ENCODE measurements at regions not wholly inside any gene's neighbourhood (a gene's known extent, or its start where the extent isn't known, plus 50 kb on each side); places are given as distances from the start of the nearest gene placed in this dataset.
"Not testable (repeated sequence)": the region's sequence is repeated elsewhere in the genome, so short reads cannot be mapped to it uniquely, and the experiment has no call there.

GRCh38 chr10:6787091-6787490 is 207.0 kb upstream of the PRKCQ start:
- no peaks in the 10 kb centered on the region for H3F3A ChIP-seq (ENCODE audit: insufficient read depth, low read length)
- H3K27ac ChIP-seq (ENCODE audit: low read depth, low read length, poor library complexity, severe bottlenecking) = no peak overlapping the region
- no peaks in the 10 kb centered on the region for H3K9me3 ChIP-seq (ENCODE audit: low read length)
- H3K27me3 ChIP-seq (ENCODE audit: insufficient read depth, low read length) = no peaks in the 10 kb centered on the region
- H3K36me3 ChIP-seq (ENCODE audit: insufficient read depth, low read length) = no peaks in the 10 kb centered on the region
- H2AFZ ChIP-seq (ENCODE audit: low read length) = no peak overlapping the region
- H3K9me2 ChIP-seq (ENCODE audit: low read depth, low read length) = no peaks in the 10 kb centered on the region
- H3K4me1 ChIP-seq (ENCODE audit: insufficient read depth, low read length, severe bottlenecking) = no peaks in the 10 kb centered on the region
- TF ChIP-seq EZH2 (IDR thresholded peaks at IDR 0.05; ENCODE audit: borderline replicate concordance, low read length) (no peak), CTCF (IDR thresholded peaks at IDR 0.05; ENCODE audit: low read length) (no peak)
- no peaks in the 10 kb centered on the region for H3K79me2 ChIP-seq (ENCODE audit: insufficient read depth, low read length)
- H4K20me1 ChIP-seq (ENCODE audit: insufficient read depth, low read length) = no peaks in the 10 kb centered on the region
- no peak overlapping the region for H3K4me3 ChIP-seq (ENCODE audit: low read depth, low read length, poor library complexity, severe bottlenecking)
- H3K4me2 ChIP-seq (ENCODE audit: low read length) = no peak overlapping the region
- H3K9ac ChIP-seq (ENCODE audit: low read length) = no peak overlapping the region

- no peaks in the 10 kb centered on the region for H3K4me1 ChIP-seq (ENCODE audit: insufficient read depth, low read length, severe bottlenecking)
- H3K9me2 ChIP-seq (ENCODE audit: low read depth, low read length) = no peaks in the 10 kb centered on the region
- H3F3A ChIP-seq (ENCODE audit: insufficient read depth, low read length) = no peaks in the 10 kb centered on the region
- no peak overlapping the region for H3K4me3 ChIP-seq (ENCODE audit: low read depth, low read length, poor library complexity, severe bottlenecking)
- no peak overlapping the region for H2AFZ ChIP-seq (ENCODE audit: low read length)
- no peak for TF ChIP-seq CTCF (IDR thresholded peaks at IDR 0.05; ENCODE audit: low read length)
- no peak for TF ChIP-seq EZH2 (IDR thresholded peaks at IDR 0.05; ENCODE audit: borderline replicate concordance, low read length)
- H4K20me1 ChIP-seq (ENCODE audit: insufficient read depth, low read length) = no peaks in the 10 kb centered on the region
- H3K27me3 ChIP-seq (ENCODE audit: insufficient read depth, low read length) = no peaks in the 10 kb centered on the region
- no peak overlapping the region for H3K9ac ChIP-seq (ENCODE audit: low read length)
- no peaks in the 10 kb centered on the region for H3K36me3 ChIP-seq (ENCODE audit: insufficient read depth, low read length)
- no peaks in the 10 kb centered on the region for H3K79me2 ChIP-seq (ENCODE audit: insufficient read depth, low read length)
- no peak overlapping the region for H3K27ac ChIP-seq (ENCODE audit: low read depth, low read length, poor library complexity, severe bottlenecking)
- H3K4me2 ChIP-seq (ENCODE audit: low read length) = no peak overlapping the region
- H3K9me3 ChIP-seq (ENCODE audit: low read length) = no peaks in the 10 kb centered on the region
Measured at GRCh38 chr10:6786579-6787031, 206.5 kb upstream of the PRKCQ start.

- not testable (repeated sequence) for H3K9me2 ChIP-seq (ENCODE audit: low read depth, low read length); H2AFZ ChIP-seq (ENCODE audit: low read length); H3K27me3 ChIP-seq (ENCODE audit: insufficient read depth, low read length); H3K27ac ChIP-seq (ENCODE audit: low read depth, low read length, poor library complexity, severe bottlenecking); H3K79me2 ChIP-seq (ENCODE audit: insufficient read depth, low read length); H3K36me3 ChIP-seq (ENCODE audit: insufficient read depth, low read length); H3F3A ChIP-seq (ENCODE audit: insufficient read depth, low read length); H4K20me1 ChIP-seq (ENCODE audit: insufficient read depth, low read length); H3K9ac ChIP-seq (ENCODE audit: low read length); H3K4me1 ChIP-seq (ENCODE audit: insufficient read depth, low read length, severe bottlenecking); H3K4me2 ChIP-seq (ENCODE audit: low read length); H3K9me3 ChIP-seq (ENCODE audit: low read length); H3K4me3 ChIP-seq (ENCODE audit: low read depth, low read length, poor library complexity, severe bottlenecking)
Measured at GRCh38 chr10:6784429-6784828, 204.4 kb upstream of the PRKCQ start.

- H3F3A ChIP-seq (ENCODE audit: insufficient read depth, low read length) = no peaks in the 10 kb centered on the region
- H3K4me2 ChIP-seq (ENCODE audit: low read length) = no peak overlapping the region
- no peak overlapping the region for H3K4me3 ChIP-seq (ENCODE audit: low read depth, low read length, poor library complexity, severe bottlenecking)
- H2AFZ ChIP-seq (ENCODE audit: low read length) = no peak overlapping the region
- H3K27ac ChIP-seq (ENCODE audit: low read depth, low read length, poor library complexity, severe bottlenecking) = no peak overlapping the region
- H3K9me3 ChIP-seq (ENCODE audit: low read length) = no peaks in the 10 kb centered on the region
- no peak overlapping the region for H3K9ac ChIP-seq (ENCODE audit: low read length)
- H3K27me3 ChIP-seq (ENCODE audit: insufficient read depth, low read length) = no peaks in the 10 kb centered on the region
- no peaks in the 10 kb centered on the region for H3K79me2 ChIP-seq (ENCODE audit: insufficient read depth, low read length)
- H3K36me3 ChIP-seq (ENCODE audit: insufficient read depth, low read length) = no peaks in the 10 kb centered on the region
- H4K20me1 ChIP-seq (ENCODE audit: insufficient read depth, low read length) = no peaks in the 10 kb centered on the region
- TF ChIP-seq EZH2 (IDR thresholded peaks at IDR 0.05; ENCODE audit: borderline replicate concordance, low read length) (no peak), CTCF (IDR thresholded peaks at IDR 0.05; ENCODE audit: low read length) (no peak)
- H3K9me2 ChIP-seq (ENCODE audit: low read depth, low read length) = no peaks in the 10 kb centered on the region
- no peaks in the 10 kb centered on the region for H3K4me1 ChIP-seq (ENCODE audit: insufficient read depth, low read length, severe bottlenecking)
Measured at GRCh38 chr10:6783471-6783870, 203.4 kb upstream of the PRKCQ start.
